ENCODE measurements at regions not wholly inside any gene's neighbourhood (a gene's known extent, or its start where the extent isn't known, plus 50 kb on each side); places are given as distances from the start of the nearest gene placed in this dataset.
"Not testable (repeated sequence)": the region's sequence is repeated elsewhere in the genome, so short reads cannot be mapped to it uniquely, and the experiment has no call there.

DNA sequence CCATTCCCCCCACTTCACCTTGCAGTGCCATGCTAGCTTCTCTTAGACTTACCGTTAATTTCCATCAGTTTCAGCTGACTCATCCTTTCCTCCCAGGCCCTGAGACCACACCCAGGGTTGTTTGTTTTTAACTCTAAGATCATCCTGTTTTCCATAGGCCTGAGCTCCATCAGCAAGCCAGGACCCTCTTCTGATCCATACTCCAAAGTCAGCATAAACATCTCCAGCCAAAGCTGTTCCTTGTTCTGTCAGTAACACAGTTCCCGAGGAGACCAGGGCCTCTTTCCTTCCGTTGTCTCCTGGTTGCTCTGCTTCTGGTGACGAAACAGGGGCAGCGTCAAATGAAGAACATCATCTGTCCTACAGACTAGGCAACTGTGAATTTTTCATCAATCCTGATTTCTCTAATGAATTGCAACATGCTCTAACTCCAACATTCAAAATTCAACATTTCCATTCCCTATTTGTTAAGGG, 83.8 kb upstream of the HNF1B start:
- peak; percentile 30 for DNase-seq (ENCODE audit: low spot score)

- DNase-seq (ENCODE audit: low spot score) = no peak
Observed at GRCh38 chr17:37827905-37828650, 83.2 kb upstream of the HNF1B start.

- no peak for DNase-seq (ENCODE audit: low spot score)
Observed at GRCh38 chr17:37826497-37827430, 81.9 kb upstream of the HNF1B start.

GRCh38 chr17:37825851-37826250, 81.0 kb upstream of the HNF1B start:
- no peak for DNase-seq (ENCODE audit: low spot score)

DNA sequence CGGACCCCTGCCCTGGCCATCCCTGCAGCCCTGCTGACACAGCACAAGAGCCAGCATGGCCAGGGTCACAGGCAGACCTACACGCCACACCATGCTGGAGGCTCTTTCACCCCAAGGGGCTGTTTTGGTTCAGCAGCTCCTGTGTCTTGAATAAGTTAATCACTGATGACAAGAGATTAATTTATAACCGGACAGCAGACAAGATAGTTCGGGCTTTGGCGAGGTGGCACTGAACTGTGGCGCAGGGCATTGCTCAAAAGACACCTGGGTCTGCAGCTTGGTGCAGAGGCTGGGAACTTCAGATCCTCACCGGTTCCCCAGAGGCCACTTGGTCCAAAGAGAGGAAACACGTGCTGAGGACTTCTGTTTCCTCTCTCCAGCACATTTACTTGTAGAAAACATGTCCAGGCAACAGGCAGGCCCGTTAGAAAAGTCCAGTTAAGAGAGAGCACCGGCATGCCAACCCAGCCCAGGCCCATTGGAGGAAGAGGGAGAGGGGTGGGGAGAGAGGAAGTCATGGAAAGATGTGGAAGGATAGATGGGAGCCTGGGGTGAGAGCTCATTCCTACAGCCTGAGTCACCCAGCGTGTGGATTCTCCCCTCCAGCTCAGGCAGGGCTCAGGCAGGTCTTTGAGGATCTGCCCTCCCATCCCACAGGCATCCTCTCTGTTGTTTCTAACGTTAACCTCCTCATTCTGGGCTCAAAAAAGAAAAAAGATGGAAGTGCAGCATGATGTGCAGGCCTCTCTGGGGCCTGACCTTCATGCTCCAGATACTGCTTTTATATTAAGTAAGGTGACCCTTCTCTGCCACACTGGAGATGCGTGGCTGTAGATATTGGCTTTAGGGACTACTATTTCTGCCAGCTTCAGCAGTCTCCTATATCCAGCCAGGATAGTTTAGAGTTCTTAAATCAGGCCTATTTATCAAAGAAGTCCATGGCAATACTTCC, 80.0 kb upstream of the HNF1B start:
- no peak for DNase-seq (ENCODE audit: low spot score)

GRCh38 chr17:37823996-37824395, 79.1 kb upstream of the HNF1B start:
- no peak for DNase-seq (ENCODE audit: low spot score)

DNA sequence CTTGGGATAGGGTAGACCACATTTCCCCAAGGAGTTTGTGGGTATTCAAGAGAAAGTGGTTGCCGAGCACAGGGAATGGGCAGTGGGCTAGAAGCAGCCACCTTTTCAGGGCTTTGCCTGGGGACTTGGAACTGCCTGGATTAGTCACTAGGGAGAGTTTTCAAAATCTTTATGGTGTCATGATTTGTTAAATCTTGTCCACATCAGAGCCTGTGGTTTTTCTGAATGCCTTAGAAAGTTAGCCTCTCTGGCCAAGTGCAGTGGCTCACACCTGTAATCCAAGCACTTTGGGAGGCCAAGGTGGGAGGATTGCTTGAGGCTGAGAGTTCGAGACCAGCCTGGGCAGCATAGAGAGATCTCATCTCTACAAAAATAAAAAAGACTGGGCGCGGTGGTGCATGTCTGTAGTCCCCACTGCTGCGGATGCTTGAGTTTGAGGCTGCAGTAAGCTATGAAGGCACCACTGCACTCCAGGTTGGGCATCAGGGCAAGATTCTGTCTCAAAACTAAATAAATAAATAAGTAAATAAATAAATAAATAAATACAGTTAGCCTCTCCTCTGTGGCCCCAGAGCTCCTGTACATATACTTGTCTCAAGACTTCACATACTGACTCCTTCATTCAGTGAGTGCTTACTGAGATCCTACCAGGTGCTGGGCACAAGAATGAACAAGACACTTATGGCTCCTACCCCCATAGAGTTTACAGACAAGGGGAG, 76.3 kb upstream of the HNF1B start:
- no peak for DNase-seq (ENCODE audit: low spot score)

GRCh38 chr17:37820313-37820994, 75.6 kb upstream of the HNF1B start:
- DNase-seq (ENCODE audit: low spot score) = no peak

DNA sequence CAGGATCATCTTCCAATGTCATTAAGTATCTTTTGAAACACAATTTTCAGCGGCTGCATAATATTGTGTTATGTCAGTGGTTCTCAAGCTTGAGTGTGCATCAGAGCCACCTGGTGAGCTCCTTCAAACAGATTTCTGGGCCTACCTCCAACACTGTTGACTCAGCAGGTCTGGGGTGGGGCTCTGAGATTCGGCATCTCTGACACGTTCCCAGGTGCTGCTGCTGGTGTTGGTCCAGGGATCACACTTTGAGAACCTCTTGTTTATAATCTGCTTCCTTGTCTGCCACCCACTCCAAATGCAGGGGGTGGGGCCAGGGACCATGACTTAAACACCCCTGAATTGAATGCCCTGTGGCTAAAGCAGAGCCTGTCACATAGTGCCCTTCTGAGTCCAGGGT, 73.8 kb upstream of the HNF1B start:
- no peak for DNase-seq (ENCODE audit: low spot score)

DNA sequence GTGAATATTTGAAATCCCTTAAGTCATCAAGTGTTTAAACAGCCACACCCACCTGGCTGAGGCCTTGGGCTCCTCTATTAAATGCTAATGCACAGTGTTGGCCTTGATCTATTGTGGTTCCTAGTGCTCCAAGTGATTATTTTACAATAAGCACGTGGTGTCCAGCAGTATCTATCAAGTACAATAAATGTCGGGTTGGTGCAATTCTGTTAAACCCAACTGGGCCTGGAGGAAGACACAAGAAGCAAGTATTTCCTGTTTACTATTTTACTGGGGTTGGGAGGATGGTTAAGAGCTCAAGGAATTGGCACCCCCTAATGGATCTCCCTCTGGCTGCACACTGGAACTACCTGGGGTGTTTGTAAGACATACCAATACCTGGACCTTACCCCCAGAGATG, 72.1 kb upstream of the HNF1B start:
- no peak for DNase-seq (ENCODE audit: low spot score)

DNA sequence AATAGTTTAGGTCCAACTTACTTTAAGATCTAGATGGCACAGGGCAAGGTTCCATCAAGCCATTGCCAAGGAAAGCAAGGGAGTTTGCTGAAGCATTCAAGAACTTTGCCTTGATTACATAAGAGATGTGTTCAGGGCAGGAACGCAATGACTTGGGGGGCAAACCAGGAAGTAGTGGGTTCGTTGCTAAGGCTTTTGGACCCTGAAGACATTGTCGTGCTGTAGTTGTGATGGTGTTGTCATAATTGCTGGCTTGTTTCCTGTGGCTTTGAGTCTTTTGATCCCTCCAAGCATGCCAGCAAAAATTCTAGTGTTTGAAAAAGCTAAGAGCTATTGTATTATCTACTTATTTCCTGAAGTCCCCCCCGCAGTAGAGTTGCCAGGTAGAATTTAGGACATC, 70.7 kb upstream of the HNF1B start:
- DNase-seq (ENCODE audit: low spot score) = no peak

DNA sequence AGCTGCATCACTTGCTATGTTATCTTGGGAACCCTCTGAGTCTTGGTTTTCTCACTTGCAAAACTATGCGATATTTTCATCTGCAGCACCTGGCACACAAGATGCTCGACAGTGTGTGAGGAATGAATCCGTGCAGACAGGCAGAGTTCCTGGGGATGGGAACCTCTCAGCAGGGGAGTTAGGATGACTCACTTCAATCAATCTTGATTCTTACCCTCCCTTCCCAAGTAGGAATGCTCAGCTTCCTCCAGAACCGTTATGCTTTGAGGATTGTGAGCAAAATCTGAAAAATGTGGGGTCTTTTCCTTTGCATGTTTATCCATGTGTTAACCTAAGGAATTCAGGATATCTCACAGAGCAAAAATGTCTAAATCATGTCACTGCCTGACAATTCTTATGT, 68.9 kb upstream of the HNF1B start:
- DNase-seq (ENCODE audit: low spot score) = no peak

- DNase-seq (ENCODE audit: low spot score) = not testable (repeated sequence)
Observed at GRCh38 chr17:37808846-37809245, 64.0 kb upstream of the HNF1B start.

DNA sequence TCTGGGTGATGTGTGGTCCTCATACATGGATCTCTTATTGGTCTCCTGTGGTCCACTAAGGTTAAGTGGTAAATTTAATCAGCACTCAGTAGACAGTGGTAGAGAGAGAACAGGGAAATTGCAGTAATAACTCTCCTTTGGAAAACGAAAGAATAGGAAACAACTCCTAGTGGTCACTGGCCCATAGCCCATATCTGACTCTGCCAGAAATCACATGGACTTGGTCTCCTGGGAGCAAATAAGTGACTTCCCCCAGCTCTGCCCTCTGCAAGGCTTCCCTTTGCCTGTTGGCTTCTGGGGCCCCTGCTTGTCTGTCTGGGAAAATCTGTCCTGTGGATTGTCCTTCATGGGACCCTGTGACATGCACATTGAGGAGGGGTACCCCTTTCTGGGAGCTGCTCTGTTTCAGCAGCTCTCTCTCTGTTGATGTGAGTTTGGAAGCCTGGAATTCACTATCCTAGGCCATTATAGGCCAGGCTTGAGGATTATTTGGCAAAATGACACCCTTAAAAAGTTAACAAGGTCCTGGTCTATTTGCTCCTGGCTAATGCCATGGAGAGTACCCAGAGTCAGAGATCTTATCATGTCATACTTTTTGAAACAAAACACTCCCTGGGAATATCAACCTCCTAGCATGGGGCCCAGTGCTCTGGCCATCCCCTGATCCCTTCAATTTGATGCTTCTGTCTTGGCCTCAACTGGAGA, 58.0 kb upstream of the HNF1B start:
- no peak for DNase-seq (ENCODE audit: low spot score)

- DNase-seq (ENCODE audit: low spot score) = no peak
Observed at GRCh38 chr17:37802061-37802595, 57.3 kb upstream of the HNF1B start.

DNA sequence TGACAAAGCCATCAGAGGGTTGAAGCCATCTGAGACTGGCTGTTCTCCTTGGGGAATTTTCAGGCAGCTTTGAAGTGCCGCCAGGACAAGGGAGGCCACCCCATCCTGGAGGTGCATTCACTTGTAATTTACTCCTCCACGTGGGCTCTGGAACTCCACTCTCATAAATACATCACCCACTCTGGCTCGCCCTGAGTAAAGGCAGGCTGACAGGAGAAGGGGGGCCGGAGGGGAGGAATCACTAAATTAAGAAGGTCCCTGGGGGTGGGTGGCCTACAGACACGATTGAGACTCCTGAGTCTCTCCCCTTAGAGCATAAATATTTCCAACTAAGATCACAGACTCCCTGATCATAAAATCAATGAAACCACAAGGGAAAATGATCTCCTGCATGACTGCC, 56.3 kb upstream of the HNF1B start:
- DNase-seq (ENCODE audit: low spot score) = no peak

DNA sequence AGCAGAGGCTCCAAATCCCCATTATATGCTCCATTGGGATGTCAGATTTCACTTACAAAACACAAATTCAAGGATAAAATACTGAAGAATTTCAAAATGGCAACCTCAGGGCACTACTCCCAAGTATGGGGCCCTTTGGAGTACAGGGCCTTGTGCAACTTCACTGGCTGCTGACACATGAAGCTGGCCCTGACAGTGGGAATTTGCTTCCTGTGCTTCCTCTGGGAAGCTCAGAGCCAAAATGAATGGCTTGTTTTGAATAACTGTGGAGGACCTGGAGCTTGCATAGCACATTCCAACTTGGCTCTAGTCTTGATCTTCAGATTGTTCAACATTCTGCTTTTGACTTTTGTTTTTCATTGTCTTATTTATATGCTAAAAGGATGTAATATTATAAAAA, 52.3 kb upstream of the HNF1B start:
- no peak for DNase-seq (ENCODE audit: low spot score)

- DNase-seq (ENCODE audit: low spot score) = no peak
Observed at GRCh38 chr17:37796076-37796475, 51.2 kb upstream of the HNF1B start.

All from activated CD4-positive, alpha-beta T cell treated with anti-CD3 and anti-CD28 coated beads, Interleukin-2, Interleukin-4, amounts not matched to agents 100 ng/mL and 50 ng/mL, durations not matched to agents 16 hours and 8 hours (primary cell).